CD4-positive, alpha-beta T cell (primary cell): ENCODE measurements at regions not wholly inside any gene's neighbourhood (a gene's known extent, or its start where the extent isn't known, plus 50 kb on each side); places are given as distances from the start of the nearest gene placed in this dataset.

ENCODE experiments used
- ATAC-seq: fragments of 200-7000 bp; cut with Tn5 transposase; one replicate; pipeline ENCODE4 v1.10.0; 2022; ENCODE audit warnings: mild to moderate bottlenecking; ENCODE audit not compliant: poor library complexity
- CTCF ChIA-PET: fragments of 350-600 bp; sonication (Branson Sonifier 250); formaldehyde crosslinking; loops from one replicate; lab custom pipeline; 2021; ENCODE audit warnings: antibody characterized with exemption, inconsistent platforms; lab: Charles Lee
- POLR2A ChIA-PET: fragments of 350-600 bp; sonication (Branson Sonifier 250); formaldehyde crosslinking; loops from one replicate; lab custom pipeline; 2021; ENCODE audit warnings: antibody characterized with exemption, inconsistent platforms; lab: Charles Lee
- DNase-seq, 14 experiments: peaks; one replicate each; pipeline ENCODE4 v3.0.0-alpha.2; 2013 to 2020; ENCODE audit warnings: mixed read lengths in 2 of 14
- H3K27ac ChIP-seq, 2 donors: one replicate each; pipeline versions ENCODE4 v1.5.1 to v1.7.0; 2013; ENCODE audit warnings: low read length in 2 of 2, low read depth in 1 of 2, mild to moderate bottlenecking in 1 of 2
- H3K27me3 ChIP-seq, 2 experiments: 1 replicate in 1 of 2; 2 replicates in 1 of 2; pipeline versions ENCODE4 v1.6.1 to v1.7.0; 2013; ENCODE audit warnings: low read length in 2 of 2, control low read depth in 1 of 2, mild to moderate bottlenecking in 1 of 2, moderate library complexity in 1 of 2; ENCODE audit not compliant: insufficient read depth in 2 of 2, control insufficient read depth in 1 of 2
- H3K36me3 ChIP-seq: one replicate; pipeline ENCODE4 v1.6.1; 2013; ENCODE audit warnings: low read length, control low read depth; ENCODE audit not compliant: insufficient read depth
- H3K4me1 ChIP-seq: one replicate; pipeline ENCODE4 v1.6.1; 2013; ENCODE audit warnings: low read length, control low read depth; ENCODE audit not compliant: insufficient read depth
- H3K4me3 ChIP-seq: one replicate; pipeline ENCODE4 v1.5.1; 2013; ENCODE audit warnings: mild to moderate bottlenecking, low read length, moderate library complexity
- H3K9me3 ChIP-seq, 2 experiments: 1 replicate in 1 of 2; 2 replicates in 1 of 2; pipeline versions ENCODE4 v1.6.1 to v1.7.0; 2013; ENCODE audit warnings: low read length in 2 of 2, mild to moderate bottlenecking in 2 of 2, control low read depth in 1 of 2, moderate library complexity in 1 of 2; ENCODE audit not compliant: control insufficient read depth in 1 of 2, insufficient read depth in 1 of 2
- H3K27ac Mint-ChIP-seq: one replicate; pipeline ENCODE4 v1.8.0; 2020; ENCODE audit warnings: mixed read lengths
- H3K27me3 Mint-ChIP-seq: one replicate; pipeline ENCODE4 v1.8.0; 2021; ENCODE audit warnings: mixed read lengths
- H3K36me3 Mint-ChIP-seq: one replicate; pipeline ENCODE4 v1.8.0; 2021; ENCODE audit warnings: low read depth, mixed read lengths
- H3K4me1 Mint-ChIP-seq: one replicate; pipeline ENCODE4 v1.8.0; 2021; ENCODE audit warnings: low read depth, mixed read lengths
- H3K4me3 Mint-ChIP-seq: one replicate; pipeline ENCODE4 v1.8.0; 2020; ENCODE audit warnings: mild to moderate bottlenecking, mixed read lengths
- H3K9me3 Mint-ChIP-seq: one replicate; pipeline ENCODE4 v1.8.0; 2020; ENCODE audit warnings: mixed read lengths
- intact Hi-C, 2 experiments: fragments of 100-400 bp; cut with DNase I in 1 of 2; cut with micrococcal nuclease in 1 of 2; formaldehyde crosslinking; loops; one replicate each; pipeline versions ENCODE4 v1.15.1 to v1.9.0; 2023 to 2025; cut with DNase I, micrococcal nuclease
- TF ChIP-seq, protein P1 (sequence below): fragments of 200-600 bp; IDR thresholded peaks from one replicate; pipeline ENCODE4 v1.8.0; 2022; ENCODE audit warnings: antibody characterized with exemption, mild to moderate bottlenecking

DNA sequence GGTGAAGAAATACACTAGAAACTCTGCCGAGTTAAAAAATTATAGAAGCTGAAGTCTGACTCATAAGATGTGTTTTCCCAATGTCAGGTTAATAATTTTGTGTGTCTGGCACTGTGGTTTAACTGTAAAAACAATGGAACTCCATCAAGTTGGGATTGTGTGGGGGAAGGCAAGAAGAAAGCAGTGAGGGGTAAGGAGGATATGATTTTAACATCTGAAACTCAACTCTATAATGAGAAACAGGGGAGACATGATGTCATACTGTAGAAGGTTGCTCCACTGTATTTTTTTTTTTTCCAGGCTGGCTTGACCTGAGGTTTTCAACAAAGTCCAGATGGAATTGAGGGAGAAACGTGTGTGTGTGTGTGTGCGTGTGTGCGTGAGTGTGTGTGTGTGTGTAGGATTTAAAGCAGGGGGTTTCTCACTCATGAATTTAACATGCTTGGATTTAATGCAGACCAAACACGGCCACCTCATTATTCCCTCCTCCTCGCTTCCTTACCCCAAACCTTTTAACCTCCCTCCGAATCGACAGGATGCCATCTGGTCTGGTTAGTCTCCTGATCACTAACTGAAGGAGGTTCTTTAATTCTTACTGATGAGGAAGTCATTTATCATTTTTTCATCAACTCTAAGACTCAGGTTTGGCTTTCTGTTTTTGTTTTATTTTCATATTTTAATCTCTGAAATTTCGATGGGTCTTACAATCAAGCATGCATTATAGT is 140.2 kb upstream of the LPAR1 start:
- intact Hi-C loops = no loop called here
- TF ChIP-seq, protein P1, sequence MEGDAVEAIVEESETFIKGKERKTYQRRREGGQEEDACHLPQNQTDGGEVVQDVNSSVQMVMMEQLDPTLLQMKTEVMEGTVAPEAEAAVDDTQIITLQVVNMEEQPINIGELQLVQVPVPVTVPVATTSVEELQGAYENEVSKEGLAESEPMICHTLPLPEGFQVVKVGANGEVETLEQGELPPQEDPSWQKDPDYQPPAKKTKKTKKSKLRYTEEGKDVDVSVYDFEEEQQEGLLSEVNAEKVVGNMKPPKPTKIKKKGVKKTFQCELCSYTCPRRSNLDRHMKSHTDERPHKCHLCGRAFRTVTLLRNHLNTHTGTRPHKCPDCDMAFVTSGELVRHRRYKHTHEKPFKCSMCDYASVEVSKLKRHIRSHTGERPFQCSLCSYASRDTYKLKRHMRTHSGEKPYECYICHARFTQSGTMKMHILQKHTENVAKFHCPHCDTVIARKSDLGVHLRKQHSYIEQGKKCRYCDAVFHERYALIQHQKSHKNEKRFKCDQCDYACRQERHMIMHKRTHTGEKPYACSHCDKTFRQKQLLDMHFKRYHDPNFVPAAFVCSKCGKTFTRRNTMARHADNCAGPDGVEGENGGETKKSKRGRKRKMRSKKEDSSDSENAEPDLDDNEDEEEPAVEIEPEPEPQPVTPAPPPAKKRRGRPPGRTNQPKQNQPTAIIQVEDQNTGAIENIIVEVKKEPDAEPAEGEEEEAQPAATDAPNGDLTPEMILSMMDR = no peak
- no peaks in the 10 kb centered on the region for H3K4me1 ChIP-seq
- no peaks in the 10 kb centered on the region for H3K27me3 ChIP-seq
- no peak overlapping the region for H3K4me3 ChIP-seq
- H3K36me3 ChIP-seq = no peaks in the 10 kb centered on the region
- ATAC-seq = no peak
- no peak overlapping the region for H3K27ac ChIP-seq
- Mint-ChIP-seq H3K36me3 (no peaks in the 10 kb centered on the region), H3K27me3 (peaks cover 10% of the 10 kb centered on the region), H3K27ac (no peak overlapping the region), H3K4me3 (no peak overlapping the region), H3K4me1 (no peaks in the 10 kb centered on the region), H3K9me3 (no peaks in the 10 kb centered on the region)
- H3K9me3 ChIP-seq = no peaks in the 10 kb centered on the region
- POLR2A ChIA-PET = no interaction called here
- no peak for DNase-seq
- CTCF ChIA-PET = no interaction called here

DNA sequence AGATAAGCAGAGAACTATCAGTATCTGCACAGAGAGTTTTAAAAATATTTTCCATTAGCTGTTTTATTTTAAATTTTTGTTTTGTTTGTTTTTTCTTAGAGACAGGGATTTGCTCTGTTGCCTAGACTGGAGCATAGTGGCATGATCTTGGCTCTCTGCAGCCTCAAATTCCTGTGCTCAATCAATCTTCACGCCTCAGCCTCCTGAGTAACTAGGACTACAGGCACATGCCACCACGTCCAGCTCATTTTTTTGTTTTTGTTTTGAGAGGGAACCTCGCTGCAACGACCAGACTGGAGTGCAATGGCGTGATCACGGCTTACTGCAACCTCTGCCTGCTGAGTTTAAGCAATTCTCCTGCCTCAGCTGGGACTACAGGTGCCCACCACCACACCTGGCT is 138.2 kb upstream of the LPAR1 start:
- DNase-seq = no peak
- CTCF ChIA-PET = no interaction called here
- Histone ChIP-seq H3K36me3 (no peaks in the 10 kb centered on the region), H3K4me1 (no peaks in the 10 kb centered on the region), H3K27me3 (no peaks in the 10 kb centered on the region), H3K27ac (no peak overlapping the region), H3K4me3 (no peak overlapping the region), H3K9me3 (no peaks in the 10 kb centered on the region)
- H3K4me3 Mint-ChIP-seq = no peak overlapping the region
- H3K9me3 Mint-ChIP-seq = no peaks in the 10 kb centered on the region
- POLR2A ChIA-PET = no interaction called here
- H3K27me3 Mint-ChIP-seq = peaks cover 10% of the 10 kb centered on the region
- H3K4me1 Mint-ChIP-seq = no peaks in the 10 kb centered on the region
- TF ChIP-seq, protein P1 = no peak
- no peak for ATAC-seq
- no peaks in the 10 kb centered on the region for H3K36me3 Mint-ChIP-seq
- intact Hi-C loops = no loop called here
- no peak overlapping the region for H3K27ac Mint-ChIP-seq

DNA sequence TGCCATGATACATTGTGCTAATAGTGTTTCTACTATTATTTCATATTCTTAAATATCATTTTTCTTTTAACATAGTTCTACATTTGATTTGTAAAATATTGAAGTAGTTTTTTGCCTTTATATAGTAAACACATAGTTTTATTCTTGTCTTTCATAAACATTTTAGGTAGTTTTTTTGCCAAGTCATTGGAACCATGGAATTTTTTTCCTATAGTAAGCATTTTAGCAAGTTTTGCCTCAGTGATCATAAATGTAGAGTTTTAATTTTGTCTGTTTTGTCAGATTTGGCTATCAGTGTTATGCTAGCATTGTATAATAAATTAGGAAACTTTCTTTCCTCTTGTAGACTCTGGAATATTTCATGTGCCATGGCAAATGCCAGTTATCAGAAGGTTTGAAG is 137.1 kb upstream of the LPAR1 start:
- ChIA-PET CTCF (no interaction called here), POLR2A (no interaction called here)
- Mint-ChIP-seq H3K9me3 (no peaks in the 10 kb centered on the region), H3K27me3 (peaks cover 10% of the 10 kb centered on the region), H3K4me3 (no peak overlapping the region), H3K27ac (no peak overlapping the region), H3K36me3 (no peaks in the 10 kb centered on the region), H3K4me1 (no peaks in the 10 kb centered on the region)
- intact Hi-C loops = no loop called here
- TF ChIP-seq, protein P1 = no peak
- no peaks in the 10 kb centered on the region for H3K36me3 ChIP-seq
- DNase-seq = no peak
- no peaks in the 10 kb centered on the region for H3K4me1 ChIP-seq
- H3K4me3 ChIP-seq = no peak overlapping the region
- no peaks in the 10 kb centered on the region for H3K9me3 ChIP-seq
- ATAC-seq = no peak
- H3K27ac ChIP-seq = no peak overlapping the region
- H3K27me3 ChIP-seq = no peaks in the 10 kb centered on the region
